ENCODE measurements at regions not wholly inside any gene's neighbourhood (a gene's known extent, or its start where the extent isn't known, plus 50 kb on each side); places are given as distances from the start of the nearest gene placed in this dataset.

GRCh38 chr10:121036431-121036830 lies 185.3 kb downstream of the WDR11 start:
- no peak for FAIRE-seq
- peaks cover 7% of the 10 kb centered on the region for H3K27me3 Mint-ChIP-seq (ENCODE audit: low read depth, unreplicated experiment)
- peak overlapping the region; percentile 16 for H3K27ac Mint-ChIP-seq (ENCODE audit: unreplicated experiment)
- Histone ChIP-seq H3K4me2 (ENCODE audit: low read length) (no peak overlapping the region), H3K27me3 (ENCODE audit: insufficient read depth, low read length) (no peaks in the 10 kb centered on the region), H3K79me2 (ENCODE audit: insufficient read depth, low read length) (no peaks in the 10 kb centered on the region), H3K36me3 (ENCODE audit: insufficient read depth, low read length) (no peaks in the 10 kb centered on the region), H3K4me1 (ENCODE audit: insufficient read depth, low read length) (no peaks in the 10 kb centered on the region), H3K27ac (ENCODE audit: low read depth, low read length) (no peak overlapping the region), H4K20me1 (ENCODE audit: insufficient read depth, low read length) (no peaks in the 10 kb centered on the region), H2AFZ (ENCODE audit: low read depth, low read length) (no peak overlapping the region), H3K9ac (ENCODE audit: low read length) (no peak overlapping the region), H3K4me3 (ENCODE audit: insufficient read depth, low read depth, low read length) (no peak overlapping the region), H3K9me3 (ENCODE audit: insufficient read depth, low read depth, low read length) (peaks cover 2% of the 10 kb centered on the region)
- H3K9me3 Mint-ChIP-seq (ENCODE audit: unreplicated experiment), result peaks cover 3% of the 10 kb centered on the region
- peaks cover 10% of the 10 kb centered on the region for H3K4me1 Mint-ChIP-seq (ENCODE audit: low read depth, unreplicated experiment)
- DNase-seq (ENCODE audit: low read depth), result no peak
- no peak for TF ChIP-seq CTCF (IDR thresholded peaks at IDR 0.05; ENCODE audit: insufficient read depth, low read depth, low read length)
- TF ChIP-seq EZH2 (IDR thresholded peaks at IDR 0.05; ENCODE audit: insufficient read depth, low read length), result no peak
- no peak overlapping the region for H3K4me3 Mint-ChIP-seq (ENCODE audit: unreplicated experiment)
- H3K36me3 Mint-ChIP-seq (ENCODE audit: low read depth, unreplicated experiment), result no peaks in the 10 kb centered on the region

- H2AFZ ChIP-seq (ENCODE audit: low read depth, low read length), result no peak overlapping the region
- no peak overlapping the region for H3K27ac Mint-ChIP-seq (ENCODE audit: unreplicated experiment)
- no peak overlapping the region for H3K4me2 ChIP-seq (ENCODE audit: low read length)
- no peak overlapping the region for H3K4me3 ChIP-seq (ENCODE audit: insufficient read depth, low read depth, low read length)
- peaks cover 4% of the 10 kb centered on the region for H3K27me3 Mint-ChIP-seq (ENCODE audit: low read depth, unreplicated experiment)
- no peaks in the 10 kb centered on the region for H3K79me2 ChIP-seq (ENCODE audit: insufficient read depth, low read length)
- H4K20me1 ChIP-seq (ENCODE audit: insufficient read depth, low read length), result no peaks in the 10 kb centered on the region
- no peak overlapping the region for H3K9ac ChIP-seq (ENCODE audit: low read length)
- no peaks in the 10 kb centered on the region for H3K4me1 ChIP-seq (ENCODE audit: insufficient read depth, low read length)
- FAIRE-seq, result no peak
- H3K9me3 ChIP-seq (ENCODE audit: insufficient read depth, low read depth, low read length), result no peaks in the 10 kb centered on the region
- no peak overlapping the region for H3K27ac ChIP-seq (ENCODE audit: low read depth, low read length)
- H3K27me3 ChIP-seq (ENCODE audit: insufficient read depth, low read length), result no peaks in the 10 kb centered on the region
- no peak for DNase-seq (ENCODE audit: low read depth)
- H3K9me3 Mint-ChIP-seq (ENCODE audit: unreplicated experiment), result no peaks in the 10 kb centered on the region
- no peaks in the 10 kb centered on the region for H3K36me3 ChIP-seq (ENCODE audit: insufficient read depth, low read length)
- H3K4me3 Mint-ChIP-seq (ENCODE audit: unreplicated experiment), result no peak overlapping the region
- H3K4me1 Mint-ChIP-seq (ENCODE audit: low read depth, unreplicated experiment), result peaks cover 5% of the 10 kb centered on the region
- no peak for TF ChIP-seq CTCF (IDR thresholded peaks at IDR 0.05; ENCODE audit: insufficient read depth, low read depth, low read length)
- no peak for TF ChIP-seq EZH2 (IDR thresholded peaks at IDR 0.05; ENCODE audit: insufficient read depth, low read length)
- H3K36me3 Mint-ChIP-seq (ENCODE audit: low read depth, unreplicated experiment), result no peaks in the 10 kb centered on the region
Measured at GRCh38 chr10:121041499-121041898, 190.3 kb downstream of the WDR11 start.

GRCh38 chr10:121041906-121042305 lies 190.7 kb downstream of the WDR11 start:
- no peak overlapping the region for H3K4me2 ChIP-seq (ENCODE audit: low read length)
- TF ChIP-seq EZH2 (IDR thresholded peaks at IDR 0.05; ENCODE audit: insufficient read depth, low read length) (no peak), CTCF (IDR thresholded peaks at IDR 0.05; ENCODE audit: insufficient read depth, low read depth, low read length) (no peak)
- no peaks in the 10 kb centered on the region for H3K27me3 ChIP-seq (ENCODE audit: insufficient read depth, low read length)
- H3K9ac ChIP-seq (ENCODE audit: low read length), result no peak overlapping the region
- no peaks in the 10 kb centered on the region for H3K9me3 ChIP-seq (ENCODE audit: insufficient read depth, low read depth, low read length)
- H3K36me3 Mint-ChIP-seq (ENCODE audit: low read depth, unreplicated experiment), result no peaks in the 10 kb centered on the region
- DNase-seq (ENCODE audit: low read depth), result no peak
- H3K36me3 ChIP-seq (ENCODE audit: insufficient read depth, low read length), result no peaks in the 10 kb centered on the region
- no peak for FAIRE-seq
- H3K79me2 ChIP-seq (ENCODE audit: insufficient read depth, low read length), result no peaks in the 10 kb centered on the region
- H3K4me1 ChIP-seq (ENCODE audit: insufficient read depth, low read length), result no peaks in the 10 kb centered on the region
- H2AFZ ChIP-seq (ENCODE audit: low read depth, low read length), result no peak overlapping the region
- peaks cover 1% of the 10 kb centered on the region for H3K4me1 Mint-ChIP-seq (ENCODE audit: low read depth, unreplicated experiment)
- no peaks in the 10 kb centered on the region for H4K20me1 ChIP-seq (ENCODE audit: insufficient read depth, low read length)
- H3K27me3 Mint-ChIP-seq (ENCODE audit: low read depth, unreplicated experiment), result peaks cover 4% of the 10 kb centered on the region
- no peak overlapping the region for H3K4me3 Mint-ChIP-seq (ENCODE audit: unreplicated experiment)
- no peaks in the 10 kb centered on the region for H3K9me3 Mint-ChIP-seq (ENCODE audit: unreplicated experiment)
- no peak overlapping the region for H3K4me3 ChIP-seq (ENCODE audit: insufficient read depth, low read depth, low read length)
- H3K27ac Mint-ChIP-seq (ENCODE audit: unreplicated experiment), result no peak overlapping the region
- H3K27ac ChIP-seq (ENCODE audit: low read depth, low read length), result no peak overlapping the region

All from astrocyte (in vitro differentiated cells and primary cell).